Pancreas (tissue), 10 donors: ENCODE measurements at regions not wholly inside any gene's neighbourhood (a gene's known extent, or its start where the extent isn't known, plus 50 kb on each side); places are given as distances from the start of the nearest gene placed in this dataset.

Experiments
- ATAC-seq, 4 donors: fragments of 200-7000 bp; cut with Tn5 transposase; one replicate each; pipeline versions ENCODE4 v1.8.0 to v1.9.1; 2020; ENCODE audit warnings: mild to moderate bottlenecking in 4 of 4, moderate library complexity in 4 of 4
- DNase-seq, 6 donors: peaks; one replicate each; pipeline ENCODE4 v3.0.0-alpha.2; 2020
- FAIRE-seq: peaks from 2 replicates; lab custom pipeline; 2012; peaks lifted over from hg19 to GRCh38; lab: Jason Lieb, UNC
- H3K27ac ChIP-seq, 4 donors: fragments of 200-600 bp; sonication (generic); 1 replicate in 3 of 4; 2 replicates in 1 of 4; pipeline versions ENCODE4 v1.5.0 to v1.8.0; 2020
- H3K27me3 ChIP-seq, 4 donors: fragments of 200-600 bp; one replicate each; pipeline ENCODE4 v1.8.0; 2021
- H3K36me3 ChIP-seq, 3 donors: fragments of 200-600 bp; sonication (generic) in 1 of 3; one replicate each; pipeline versions ENCODE4 v1.5.0 to v1.8.0; 2020 to 2021
- H3K4me1 ChIP-seq, 3 donors: fragments of 200-600 bp; one replicate each; pipeline ENCODE4 v1.8.0; 2021
- H3K4me3 ChIP-seq, 4 donors: fragments of 200-600 bp; sonication (generic) in 2 of 4; one replicate each; pipeline versions ENCODE4 v1.5.0 to v1.8.0; 2020 to 2021
- H3K9me3 ChIP-seq, 4 donors: fragments of 200-600 bp; one replicate each; pipeline ENCODE4 v1.8.0; 2021
- WGBS, 2 donors: extraction: QIAGEN DNeasy Blood & Tissue Kit; methylation state at CpG; one replicate each; pipeline ENCODE4 v1.1.7; 2013; 5-methylcytosine and 5-hydroxymethylcytosine counted together
- intact Hi-C, 3 donors: fragments of 100-400 bp; cut with DNase I; formaldehyde crosslinking; loops; one replicate each; pipeline versions ENCODE4 v1.11.1 to v1.14.2; 2022
- TF ChIP-seq, protein P1 (sequence below), 4 donors: fragments of 200-600 bp; sonication (generic) in 3 of 4; IDR thresholded peaks; one replicate each; pipeline versions ENCODE4 v1.5.0 to v1.8.0; 2021; ENCODE audit warnings: antibody characterized with exemption in 4 of 4
- donor health status: healthy with polysubstance abuse.
- donor health status: DM: no; HTN: no; CAD: no; lungs with moderate emphysema.
- donor health status: DM: no; HTN: no; CAD: no.
- donor health status: control.
- donor health status: control.
- donor health status: Bipolar disorder and iron deficiency.
- donor health status: DM: yes; HTN: yes; CAD: no.
- donor health status: DM: no; HTN: no; CAD: no.
- donor health status: DM: no; HTN: no; CAD: no.
- donor health status: DM: yes; HTN: yes; CAD: no.

- no peak for DNase-seq
- intact Hi-C loops: no loop called here
- no peak for ATAC-seq
- no peaks in the 10 kb centered on the region for H3K27me3 ChIP-seq
- TF ChIP-seq, protein P1, sequence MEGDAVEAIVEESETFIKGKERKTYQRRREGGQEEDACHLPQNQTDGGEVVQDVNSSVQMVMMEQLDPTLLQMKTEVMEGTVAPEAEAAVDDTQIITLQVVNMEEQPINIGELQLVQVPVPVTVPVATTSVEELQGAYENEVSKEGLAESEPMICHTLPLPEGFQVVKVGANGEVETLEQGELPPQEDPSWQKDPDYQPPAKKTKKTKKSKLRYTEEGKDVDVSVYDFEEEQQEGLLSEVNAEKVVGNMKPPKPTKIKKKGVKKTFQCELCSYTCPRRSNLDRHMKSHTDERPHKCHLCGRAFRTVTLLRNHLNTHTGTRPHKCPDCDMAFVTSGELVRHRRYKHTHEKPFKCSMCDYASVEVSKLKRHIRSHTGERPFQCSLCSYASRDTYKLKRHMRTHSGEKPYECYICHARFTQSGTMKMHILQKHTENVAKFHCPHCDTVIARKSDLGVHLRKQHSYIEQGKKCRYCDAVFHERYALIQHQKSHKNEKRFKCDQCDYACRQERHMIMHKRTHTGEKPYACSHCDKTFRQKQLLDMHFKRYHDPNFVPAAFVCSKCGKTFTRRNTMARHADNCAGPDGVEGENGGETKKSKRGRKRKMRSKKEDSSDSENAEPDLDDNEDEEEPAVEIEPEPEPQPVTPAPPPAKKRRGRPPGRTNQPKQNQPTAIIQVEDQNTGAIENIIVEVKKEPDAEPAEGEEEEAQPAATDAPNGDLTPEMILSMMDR (IDR thresholded peaks at IDR 0.05): no peak
- H3K4me1 ChIP-seq: no peaks in the 10 kb centered on the region
- no peak overlapping the region for H3K4me3 ChIP-seq
- no peak for FAIRE-seq
- no peak overlapping the region for H3K27ac ChIP-seq
- H3K9me3 ChIP-seq: no peaks in the 10 kb centered on the region
- WGBS, 2 donors: 79 to 94% methylated on average over 2 of the region's 2 CpGs
- H3K36me3 ChIP-seq: no peaks in the 10 kb centered on the region
These were observed 209.1 kb downstream of the IRS2 start for GRCh38 chr13:109577191-109577700.

- Histone ChIP-seq H3K27me3 (no peaks in the 10 kb centered on the region), H3K36me3 (no peaks in the 10 kb centered on the region), H3K4me3 (no peak overlapping the region), H3K4me1 (no peaks in the 10 kb centered on the region), H3K9me3 (no peaks in the 10 kb centered on the region), H3K27ac (no peak overlapping the region)
- no peak for DNase-seq
- peak; percentile 25 to 84 (median 77) for ATAC-seq
- peak; percentile 26 for FAIRE-seq
- 43 to 46% methylated on average over 6 of the region's 6 CpGs for WGBS, 2 donors
- TF ChIP-seq, protein P1 (IDR thresholded peaks at IDR 0.05): no peak
- intact Hi-C loops: no loop called here
These were observed 210.0 kb downstream of the IRS2 start for GRCh38 chr13:109576331-109576813.

- no peaks in the 10 kb centered on the region for H3K36me3 ChIP-seq
- intact Hi-C loops: no loop called here
- WGBS, 2 donors: 88 to 94% methylated on average over 3 of the region's 3 CpGs
- DNase-seq (no peak), ATAC-seq (no peak), FAIRE-seq (no peak)
- no peaks in the 10 kb centered on the region for H3K9me3 ChIP-seq
- no peak overlapping the region for H3K27ac ChIP-seq
- H3K27me3 ChIP-seq: no peaks in the 10 kb centered on the region
- H3K4me1 ChIP-seq: no peaks in the 10 kb centered on the region
- TF ChIP-seq, protein P1 (IDR thresholded peaks at IDR 0.05): no peak
- H3K4me3 ChIP-seq: no peak overlapping the region
These were observed 210.6 kb downstream of the IRS2 start for GRCh38 chr13:109575821-109576220.

DNA sequence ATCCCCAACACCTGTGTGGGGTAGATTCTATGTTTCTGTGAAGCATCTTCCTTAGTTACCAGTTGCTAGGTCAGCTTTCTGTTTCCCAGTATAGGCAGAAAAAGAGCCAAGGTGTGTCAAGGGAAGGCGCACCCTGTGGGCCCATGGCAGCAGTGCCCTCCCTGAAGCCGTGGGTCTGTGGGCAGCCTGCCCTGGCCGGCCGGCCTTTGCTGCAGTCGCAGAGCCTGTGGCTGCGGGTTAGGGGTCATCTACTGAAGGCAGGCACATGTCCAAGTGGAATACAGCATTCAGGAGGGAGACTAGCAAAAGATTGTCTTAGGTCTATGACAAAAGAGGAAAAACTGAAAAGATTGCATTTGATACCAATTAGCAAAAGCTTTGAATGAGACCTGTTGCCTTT is 214.0 kb downstream of the IRS2 start:
- no peak for DNase-seq
- Histone ChIP-seq H3K36me3 (no peaks in the 10 kb centered on the region), H3K27ac (no peak overlapping the region), H3K9me3 (no peaks in the 10 kb centered on the region), H3K27me3 (no peaks in the 10 kb centered on the region), H3K4me1 (no peaks in the 10 kb centered on the region), H3K4me3 (no peak overlapping the region)
- no peak for FAIRE-seq
- no peak for ATAC-seq
- 84 to 94% methylated on average over 6 of the region's 6 CpGs for WGBS, 2 donors
- intact Hi-C loops: no loop called here
- TF ChIP-seq, protein P1 (IDR thresholded peaks at IDR 0.05): no peak

DNA sequence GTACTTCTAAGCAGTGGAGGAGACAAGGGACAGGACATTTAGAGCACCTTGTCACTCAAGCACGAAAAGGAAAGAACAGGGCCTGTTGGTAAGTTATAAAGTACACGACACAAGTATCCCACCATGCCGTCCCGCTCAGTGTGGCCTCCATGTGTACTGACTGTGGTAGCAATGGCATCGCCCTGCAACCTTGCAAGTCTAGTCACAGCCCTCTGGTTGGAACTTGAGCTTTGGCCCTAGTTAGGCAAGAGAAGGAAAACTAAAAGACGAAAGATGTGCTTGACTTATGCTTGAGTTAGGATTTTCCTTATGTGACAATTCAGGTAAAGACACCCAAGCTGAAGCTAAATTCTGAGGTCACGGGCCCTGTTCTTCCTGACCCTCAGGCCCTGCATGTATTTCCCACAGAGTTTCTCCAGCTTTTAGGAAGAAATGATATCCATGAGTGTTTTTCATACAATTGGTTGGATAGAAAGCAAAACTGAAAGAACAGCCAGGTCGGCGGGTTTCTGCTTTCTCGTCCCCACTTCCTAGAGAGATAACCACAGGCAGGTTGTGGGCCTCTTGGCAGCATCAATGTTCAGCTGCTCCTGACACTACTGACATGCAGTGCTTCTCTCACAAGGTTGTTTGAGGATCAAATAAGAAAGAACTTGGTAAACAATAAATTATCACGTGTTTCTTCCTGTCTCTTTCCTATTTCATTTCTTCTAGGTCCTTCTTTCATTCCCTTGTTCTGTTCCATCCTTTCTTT is 216.2 kb downstream of the IRS2 start:
- TF ChIP-seq, protein P1 (IDR thresholded peaks at IDR 0.05): no peak
- intact Hi-C loops: no loop called here
- Histone ChIP-seq H3K4me1 (no peaks in the 10 kb centered on the region), H3K36me3 (no peaks in the 10 kb centered on the region), H3K27me3 (no peaks in the 10 kb centered on the region), H3K27ac (no peak overlapping the region), H3K4me3 (no peak overlapping the region), H3K9me3 (no peaks in the 10 kb centered on the region)
- no peak for ATAC-seq
- no peak for DNase-seq
- no peak for FAIRE-seq
- WGBS, 2 donors: 74 to 80% methylated on average over 11 of the region's 11 CpGs
